ENCODE measurements at regions not wholly inside any gene's neighbourhood (a gene's known extent, or its start where the extent isn't known, plus 50 kb on each side); places are given as distances from the start of the nearest gene placed in this dataset.

DNA sequence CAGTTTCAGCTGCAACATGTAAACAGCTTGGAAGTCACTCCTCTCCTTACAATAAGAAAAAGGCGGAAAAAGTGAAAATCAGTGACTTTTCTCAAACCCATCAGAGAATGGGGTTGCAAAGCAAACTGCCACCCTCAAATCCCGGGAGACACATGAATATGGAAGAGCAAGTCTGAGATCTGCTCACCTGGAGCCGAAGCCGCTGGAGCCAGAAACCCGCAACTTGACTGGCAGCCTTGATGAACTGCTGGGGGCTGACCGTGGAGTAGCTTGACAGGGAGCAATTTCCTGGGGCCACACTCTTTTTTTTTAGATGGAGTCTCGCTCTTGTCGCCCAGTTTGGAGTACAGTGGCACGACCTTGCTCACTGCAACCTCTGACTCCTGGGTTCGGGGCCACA, 208.2 kb downstream of the KIF26A start:
- DNase-seq (ENCODE audit: extremely low spot score), result no peak
- ChIA-PET CTCF (no interaction called here), POLR2A (no interaction called here)
- TF ChIP-seq BHLHE40 (IDR thresholded peaks at IDR 0.05; ENCODE audit: borderline replicate concordance), result no peak
- no peak for TF ChIP-seq NFRKB (IDR thresholded peaks at IDR 0.05)
- TF ChIP-seq FOXA1 (IDR thresholded peaks at IDR 0.05), result no peak
- no peak for TF ChIP-seq CTBP1 (IDR thresholded peaks at IDR 0.05; ENCODE audit: borderline replicate concordance)
- TF ChIP-seq, protein P1, sequence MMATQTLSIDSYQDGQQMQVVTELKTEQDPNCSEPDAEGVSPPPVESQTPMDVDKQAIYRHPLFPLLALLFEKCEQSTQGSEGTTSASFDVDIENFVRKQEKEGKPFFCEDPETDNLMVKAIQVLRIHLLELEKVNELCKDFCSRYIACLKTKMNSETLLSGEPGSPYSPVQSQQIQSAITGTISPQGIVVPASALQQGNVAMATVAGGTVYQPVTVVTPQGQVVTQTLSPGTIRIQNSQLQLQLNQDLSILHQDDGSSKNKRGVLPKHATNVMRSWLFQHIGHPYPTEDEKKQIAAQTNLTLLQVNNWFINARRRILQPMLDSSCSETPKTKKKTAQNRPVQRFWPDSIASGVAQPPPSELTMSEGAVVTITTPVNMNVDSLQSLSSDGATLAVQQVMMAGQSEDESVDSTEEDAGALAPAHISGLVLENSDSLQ (IDR thresholded peaks at IDR 0.05), result no peak
- no peak for TF ChIP-seq ARNT (IDR thresholded peaks at IDR 0.05)
- TF ChIP-seq ZNF384 (IDR thresholded peaks at IDR 0.05), result no peak
- no peak for TF ChIP-seq HDGF (IDR thresholded peaks at IDR 0.05; ENCODE audit: borderline replicate concordance)
- TF ChIP-seq TARDBP (IDR thresholded peaks at IDR 0.05), result no peak
- no peak for TF ChIP-seq FOXM1 (IDR thresholded peaks at IDR 0.05; ENCODE audit: borderline replicate concordance)
- no peak for TF ChIP-seq L3MBTL2 (conservative IDR thresholded peaks at IDR 0.05)

DNA sequence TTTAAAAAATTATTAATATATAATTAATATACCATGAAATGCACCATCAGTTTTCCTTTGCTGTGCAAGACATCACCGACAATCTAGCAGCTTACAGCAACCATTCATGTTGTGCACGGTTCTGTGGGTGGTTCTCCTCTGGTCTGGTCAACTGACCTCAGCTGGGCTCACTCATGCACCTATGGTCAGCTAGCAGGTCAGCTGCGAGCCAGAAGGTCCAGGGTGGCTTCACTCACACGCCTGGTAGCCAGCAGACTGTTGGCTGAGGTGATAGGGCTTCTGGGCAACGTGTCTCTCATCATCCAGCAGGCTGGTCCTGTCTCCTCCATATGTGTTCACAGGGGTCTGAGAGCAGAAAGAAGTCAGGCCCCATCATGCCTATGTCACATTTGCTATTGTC, 210.4 kb downstream of the KIF26A start:
- POLR2A ChIA-PET, result no interaction called here
- CTCF ChIA-PET, result no interaction called here
- TF ChIP-seq FOXK2 (IDR thresholded peaks at IDR 0.05) (no peak), FOXM1 (IDR thresholded peaks at IDR 0.05; ENCODE audit: borderline replicate concordance) (no peak), LEF1 (IDR thresholded peaks at IDR 0.05; ENCODE audit: borderline replicate concordance) (no peak), TARDBP (IDR thresholded peaks at IDR 0.05) (no peak), SP1 (IDR thresholded peaks at IDR 0.05) (no peak), BHLHE40 (IDR thresholded peaks at IDR 0.05; ENCODE audit: borderline replicate concordance) (no peak)
- DNase-seq (ENCODE audit: extremely low spot score), result no peak

DNA sequence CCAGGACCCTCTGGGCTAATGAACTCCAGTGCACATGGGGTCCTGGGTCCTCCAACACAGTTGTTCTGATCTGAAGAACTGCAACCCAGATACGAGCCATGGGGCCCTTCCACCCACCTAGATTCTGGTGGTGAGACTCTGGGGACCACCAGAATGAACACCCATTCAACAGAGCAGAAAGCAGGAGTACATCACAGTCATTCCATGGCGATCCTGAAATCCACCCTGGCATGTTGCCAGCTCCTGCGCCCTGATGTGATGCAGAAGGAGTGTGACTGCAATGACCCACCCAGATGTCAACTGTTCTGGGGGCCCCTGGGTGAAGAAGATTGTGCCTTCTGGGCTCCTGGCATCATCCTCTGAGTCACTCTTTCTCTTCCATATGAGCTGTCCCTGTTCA, 211.6 kb downstream of the KIF26A start:
- no peak for DNase-seq (ENCODE audit: extremely low spot score)
- TF ChIP-seq NFRKB (IDR thresholded peaks at IDR 0.05) (no peak), L3MBTL2 (conservative IDR thresholded peaks at IDR 0.05) (no peak), FOXM1 (IDR thresholded peaks at IDR 0.05; ENCODE audit: borderline replicate concordance) (no peak), CTBP1 (IDR thresholded peaks at IDR 0.05; ENCODE audit: borderline replicate concordance) (no peak), SUZ12 (IDR thresholded peaks at IDR 0.05) (no peak), LEF1 (IDR thresholded peaks at IDR 0.05; ENCODE audit: borderline replicate concordance) (no peak), SP1 (IDR thresholded peaks at IDR 0.05) (no peak), FOXA1 (IDR thresholded peaks at IDR 0.05) (no peak), TARDBP (IDR thresholded peaks at IDR 0.05) (no peak), FOXK2 (IDR thresholded peaks at IDR 0.05) (no peak), ARNT (IDR thresholded peaks at IDR 0.05) (no peak), BHLHE40 (IDR thresholded peaks at IDR 0.05; ENCODE audit: borderline replicate concordance) (no peak), HDGF (IDR thresholded peaks at IDR 0.05; ENCODE audit: borderline replicate concordance) (no peak), ZNF384 (IDR thresholded peaks at IDR 0.05) (no peak), ELF4 (IDR thresholded peaks at IDR 0.05) (no peak)
- TF ChIP-seq, protein P1 (IDR thresholded peaks at IDR 0.05), result no peak

DNA sequence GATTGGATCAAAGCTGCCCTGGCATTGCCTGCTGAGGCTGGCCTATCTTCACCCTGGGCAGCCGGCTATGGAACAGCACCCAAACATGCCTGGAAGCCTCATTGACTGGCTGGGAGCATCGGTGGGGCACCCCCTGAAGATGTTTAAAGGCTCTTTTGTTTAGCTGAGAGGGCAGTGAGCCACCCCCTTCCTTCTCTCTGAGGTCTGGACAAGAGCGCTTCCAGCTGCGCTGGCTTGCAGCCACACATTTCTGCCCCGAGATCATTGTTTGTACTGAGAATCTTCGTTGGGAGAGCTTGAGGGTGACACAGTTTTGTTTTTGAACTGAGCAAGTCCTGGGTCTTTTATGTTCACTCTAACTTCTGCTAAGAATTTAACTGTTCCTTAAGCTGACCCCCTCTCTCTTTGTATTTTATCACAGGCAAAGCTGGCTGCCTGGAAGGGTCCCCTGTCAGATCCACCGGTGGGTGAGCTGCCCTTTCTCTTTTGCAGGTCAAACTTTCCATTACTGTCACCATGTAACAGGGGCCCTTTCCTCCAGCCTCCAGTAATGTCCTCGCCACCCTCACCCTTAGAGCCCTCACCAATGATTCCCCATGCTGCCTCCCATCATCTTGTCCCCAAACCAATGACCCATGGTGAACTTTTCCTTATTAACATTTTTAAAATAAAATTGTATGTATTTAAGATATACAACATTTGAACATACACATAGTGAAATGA, 212.2 kb downstream of the KIF26A start:
- POLR2A ChIA-PET, result no interaction called here
- CTCF ChIA-PET, result no interaction called here
- no peak for DNase-seq (ENCODE audit: extremely low spot score)
- TF ChIP-seq TARDBP (IDR thresholded peaks at IDR 0.05) (no peak), ZNF384 (IDR thresholded peaks at IDR 0.05) (no peak), LEF1 (IDR thresholded peaks at IDR 0.05; ENCODE audit: borderline replicate concordance) (no peak), SP1 (IDR thresholded peaks at IDR 0.05) (no peak), L3MBTL2 (conservative IDR thresholded peaks at IDR 0.05) (no peak), HDGF (IDR thresholded peaks at IDR 0.05; ENCODE audit: borderline replicate concordance) (no peak)

More for the DNA sequence above, 211.6 kb downstream of the KIF26A start:
- ChIA-PET POLR2A (no interaction called here), CTCF (no interaction called here)

DNA sequence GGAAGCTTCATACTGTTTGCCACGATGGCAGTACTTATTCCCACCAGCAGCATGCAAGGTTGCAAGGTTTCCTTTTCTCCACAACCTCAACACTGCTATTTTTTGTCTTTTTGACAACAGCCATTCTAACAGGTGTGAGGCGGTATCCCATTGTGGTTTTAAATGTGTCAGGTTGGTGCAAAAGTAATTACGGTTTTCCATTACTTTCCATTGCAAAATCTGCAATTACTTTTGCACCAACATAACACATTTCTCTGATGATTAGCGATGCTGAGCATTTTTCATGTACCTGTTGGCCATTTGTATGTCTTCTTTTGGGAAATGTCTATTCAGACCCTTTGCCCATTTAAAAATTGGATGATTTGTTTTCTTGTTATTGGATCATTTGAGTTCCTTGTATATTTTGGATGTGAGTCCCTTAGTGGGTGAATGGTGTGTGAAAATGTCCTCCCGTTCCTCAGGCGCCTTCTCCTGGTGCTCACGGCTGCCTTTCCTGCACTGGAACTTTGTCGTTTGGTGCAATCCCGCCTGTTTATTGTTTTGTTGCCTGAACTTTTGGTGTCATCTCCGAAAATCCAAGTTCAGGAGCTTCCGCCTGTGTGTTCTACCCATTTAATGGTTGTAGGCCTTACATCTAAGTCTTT, 213.6 kb downstream of the KIF26A start:
- TF ChIP-seq FOXK2 (IDR thresholded peaks at IDR 0.05), result no peak
- TF ChIP-seq SUZ12 (IDR thresholded peaks at IDR 0.05), result no peak
- TF ChIP-seq BHLHE40 (IDR thresholded peaks at IDR 0.05; ENCODE audit: borderline replicate concordance), result no peak
- no peak for TF ChIP-seq L3MBTL2 (conservative IDR thresholded peaks at IDR 0.05)
- no peak for TF ChIP-seq FOXM1 (IDR thresholded peaks at IDR 0.05; ENCODE audit: borderline replicate concordance)
- TF ChIP-seq ELF4 (IDR thresholded peaks at IDR 0.05), result peak; percentile 62; the same call in 1 of the 2 replicates
- no peak for TF ChIP-seq ZNF384 (IDR thresholded peaks at IDR 0.05)
- DNase-seq (ENCODE audit: extremely low spot score), result no peak
- ChIA-PET POLR2A (no interaction called here), CTCF (no interaction called here)

DNA sequence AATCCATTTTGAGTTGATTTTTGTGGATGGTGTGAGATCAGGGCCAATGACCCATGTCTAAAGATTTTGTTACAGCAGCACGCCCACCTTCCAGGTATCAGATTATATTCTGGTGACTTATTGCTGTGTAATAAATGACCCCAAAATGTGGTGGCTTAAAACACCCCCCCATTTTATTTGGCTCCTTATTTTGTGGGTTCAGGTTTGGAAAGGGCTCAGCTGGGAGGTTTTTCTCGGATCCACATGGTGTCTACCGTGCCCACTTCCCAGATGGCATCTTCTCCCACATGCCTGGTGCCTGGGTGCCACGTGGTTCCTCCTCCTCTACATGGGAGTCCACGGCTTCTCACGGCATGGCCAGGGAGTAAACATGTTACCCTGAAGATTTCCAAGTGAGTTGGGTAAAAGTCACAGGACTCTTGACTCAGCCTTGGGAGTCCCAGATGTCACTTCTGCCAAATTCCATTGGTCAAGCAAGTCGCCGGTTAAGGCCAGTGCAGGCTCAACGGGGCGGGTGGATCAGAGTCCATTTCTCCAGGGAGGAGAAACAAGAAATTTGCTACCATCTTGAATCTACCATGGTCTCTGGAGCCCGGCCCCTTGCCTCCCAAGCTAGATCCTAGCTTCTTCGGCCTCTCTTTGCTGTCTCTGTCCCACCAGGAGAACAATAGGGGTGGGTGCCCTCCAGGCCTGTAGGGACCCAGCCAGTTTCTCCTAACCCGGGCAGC, 214.3 kb downstream of the KIF26A start:
- no peak for DNase-seq (ENCODE audit: extremely low spot score)
- CTCF ChIA-PET, result no interaction called here
- TF ChIP-seq SP1 (IDR thresholded peaks at IDR 0.05), result no peak
- no peak for TF ChIP-seq NFRKB (IDR thresholded peaks at IDR 0.05)
- TF ChIP-seq SUZ12 (IDR thresholded peaks at IDR 0.05), result no peak
- TF ChIP-seq HDGF (IDR thresholded peaks at IDR 0.05; ENCODE audit: borderline replicate concordance), result no peak
- TF ChIP-seq FOXK2 (IDR thresholded peaks at IDR 0.05), result no peak
- no peak for TF ChIP-seq FOXM1 (IDR thresholded peaks at IDR 0.05; ENCODE audit: borderline replicate concordance)
- no peak for TF ChIP-seq CTBP1 (IDR thresholded peaks at IDR 0.05; ENCODE audit: borderline replicate concordance)
- TF ChIP-seq ARNT (IDR thresholded peaks at IDR 0.05), result no peak
- TF ChIP-seq ZNF384 (IDR thresholded peaks at IDR 0.05), result no peak
- TF ChIP-seq TARDBP (IDR thresholded peaks at IDR 0.05), result no peak
- TF ChIP-seq ELF4 (IDR thresholded peaks at IDR 0.05), result no peak
- TF ChIP-seq BHLHE40 (IDR thresholded peaks at IDR 0.05; ENCODE audit: borderline replicate concordance), result no peak
- no peak for TF ChIP-seq L3MBTL2 (conservative IDR thresholded peaks at IDR 0.05)
- TF ChIP-seq, protein P1 (IDR thresholded peaks at IDR 0.05), result no peak
- TF ChIP-seq FOXA1 (IDR thresholded peaks at IDR 0.05), result no peak
- TF ChIP-seq LEF1 (IDR thresholded peaks at IDR 0.05; ENCODE audit: borderline replicate concordance), result no peak
- POLR2A ChIA-PET, result no interaction called here

Data from HEK293T (cell line).